ENCODE measurements at regions not wholly inside any gene's neighbourhood (a gene's known extent, or its start where the extent isn't known, plus 50 kb on each side); places are given as distances from the start of the nearest gene placed in this dataset.

- no peak for DNase-seq
Measured at GRCh38 chr7:131096267-131096927, 231.3 kb upstream of the MKLN1 start.

- no peak for DNase-seq
Measured at GRCh38 chr7:131097662-131098376, 229.9 kb upstream of the MKLN1 start.

- no peak for DNase-seq
Measured at GRCh38 chr7:131098527-131098926, 229.1 kb upstream of the MKLN1 start.

- no peak for DNase-seq
Measured at GRCh38 chr7:131100357-131101054, 227.2 kb upstream of the MKLN1 start.

GRCh38 chr7:131103997-131104396 lies 223.7 kb upstream of the MKLN1 start:
- DNase-seq: no peak

- no peak for DNase-seq
Measured at GRCh38 chr7:131104596-131105293, 222.9 kb upstream of the MKLN1 start.

GRCh38 chr7:131105294-131105798 lies 222.3 kb upstream of the MKLN1 start:
- no peak for DNase-seq

GRCh38 chr7:131105799-131106680 lies 221.6 kb upstream of the MKLN1 start:
- DNase-seq: peak; percentile 72

GRCh38 chr7:131106681-131107336 lies 220.9 kb upstream of the MKLN1 start:
- DNase-seq: peak; percentile 31

- DNase-seq: peak; percentile 57
Measured at GRCh38 chr7:131107337-131108211, 220.1 kb upstream of the MKLN1 start.

- DNase-seq: no peak
Measured at GRCh38 chr7:131108212-131108940, 219.3 kb upstream of the MKLN1 start.

GRCh38 chr7:131109011-131109758 lies 218.5 kb upstream of the MKLN1 start:
- DNase-seq: no peak

GRCh38 chr7:131109759-131110296 lies 217.8 kb upstream of the MKLN1 start:
- DNase-seq: peak; percentile 54

- DNase-seq: no peak
Measured at GRCh38 chr7:131110297-131111080, 217.2 kb upstream of the MKLN1 start.

- DNase-seq: no peak
Measured at GRCh38 chr7:131111081-131111576, 216.5 kb upstream of the MKLN1 start.

GRCh38 chr7:131111792-131112191 lies 215.9 kb upstream of the MKLN1 start:
- DNase-seq: no peak

- no peak for DNase-seq
Measured at GRCh38 chr7:131112431-131112830, 215.2 kb upstream of the MKLN1 start.

- no peak for DNase-seq
Measured at GRCh38 chr7:131115340-131115739, 212.3 kb upstream of the MKLN1 start.

Data from activated CD4-positive, alpha-beta T cell treated with anti-CD3 and anti-CD28 coated beads for 1 hour (primary cell).